ENCODE measurements at regions not wholly inside any gene's neighbourhood (a gene's known extent, or its start where the extent isn't known, plus 50 kb on each side); places are given as distances from the start of the nearest gene placed in this dataset.

DNA sequence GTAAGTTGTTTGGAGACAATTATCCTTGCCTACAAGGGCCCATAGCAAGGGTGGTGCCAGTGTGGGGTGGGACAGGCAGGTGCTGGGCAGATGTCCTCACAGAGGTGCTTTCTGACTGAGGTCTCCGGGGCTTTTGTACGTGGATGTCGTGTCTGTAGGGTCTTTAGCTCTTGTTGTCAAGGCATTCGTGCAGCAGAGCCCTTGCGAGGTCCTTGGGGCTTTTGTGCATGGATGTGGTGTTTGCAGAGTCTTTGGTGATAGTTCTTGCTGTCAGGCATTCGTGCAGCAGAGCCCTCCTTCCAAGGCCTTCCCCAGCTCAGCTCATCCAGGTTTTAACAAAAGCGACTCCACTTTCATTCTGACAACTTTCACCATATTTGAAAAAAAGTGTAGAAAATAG lies 116.0 kb upstream of the TMEM18 start:
- Histone ChIP-seq H3K9ac (ENCODE audit: low read depth, low read length) (no peak overlapping the region), H3K36me3 (ENCODE audit: control insufficient read depth, insufficient read depth, low read length) (no peaks in the 10 kb centered on the region), H3K4me3 (ENCODE audit: low read depth, low read length) (no peak overlapping the region), H3K4me1 (ENCODE audit: control insufficient read depth, insufficient read depth, low read length) (no peaks in the 10 kb centered on the region), H3K9me3 (ENCODE audit: control insufficient read depth, insufficient read depth, low read length) (no peaks in the 10 kb centered on the region), H3K27me3 (ENCODE audit: control insufficient read depth, insufficient read depth, low read length) (no peaks in the 10 kb centered on the region)

DNA sequence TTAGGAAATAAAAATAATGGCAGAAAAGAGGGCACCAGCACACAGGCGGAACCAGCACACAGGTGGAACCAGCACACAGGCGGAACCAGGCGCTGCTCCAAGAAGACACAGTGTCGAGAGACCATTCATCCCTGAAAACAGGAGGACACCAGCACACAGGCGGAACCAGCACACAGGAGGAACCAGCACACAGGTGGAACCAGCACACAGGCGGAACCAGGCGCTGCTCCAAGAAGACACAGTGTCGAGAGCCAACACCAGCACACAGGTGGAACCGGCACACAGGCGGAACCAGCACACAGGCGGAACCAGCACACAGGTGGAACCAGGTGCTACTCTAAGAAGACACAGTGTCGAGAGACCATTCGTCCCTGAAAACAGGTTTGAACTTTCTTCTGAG lies 115.5 kb upstream of the TMEM18 start:
- Histone ChIP-seq H3K9me3 (ENCODE audit: control insufficient read depth, insufficient read depth, low read length) (no peaks in the 10 kb centered on the region), H3K4me3 (ENCODE audit: low read depth, low read length) (no peak overlapping the region), H3K4me1 (ENCODE audit: control insufficient read depth, insufficient read depth, low read length) (no peaks in the 10 kb centered on the region), H3K9ac (ENCODE audit: low read depth, low read length) (no peak overlapping the region), H3K36me3 (ENCODE audit: control insufficient read depth, insufficient read depth, low read length) (no peaks in the 10 kb centered on the region), H3K27me3 (ENCODE audit: control insufficient read depth, insufficient read depth, low read length) (no peaks in the 10 kb centered on the region)

DNA sequence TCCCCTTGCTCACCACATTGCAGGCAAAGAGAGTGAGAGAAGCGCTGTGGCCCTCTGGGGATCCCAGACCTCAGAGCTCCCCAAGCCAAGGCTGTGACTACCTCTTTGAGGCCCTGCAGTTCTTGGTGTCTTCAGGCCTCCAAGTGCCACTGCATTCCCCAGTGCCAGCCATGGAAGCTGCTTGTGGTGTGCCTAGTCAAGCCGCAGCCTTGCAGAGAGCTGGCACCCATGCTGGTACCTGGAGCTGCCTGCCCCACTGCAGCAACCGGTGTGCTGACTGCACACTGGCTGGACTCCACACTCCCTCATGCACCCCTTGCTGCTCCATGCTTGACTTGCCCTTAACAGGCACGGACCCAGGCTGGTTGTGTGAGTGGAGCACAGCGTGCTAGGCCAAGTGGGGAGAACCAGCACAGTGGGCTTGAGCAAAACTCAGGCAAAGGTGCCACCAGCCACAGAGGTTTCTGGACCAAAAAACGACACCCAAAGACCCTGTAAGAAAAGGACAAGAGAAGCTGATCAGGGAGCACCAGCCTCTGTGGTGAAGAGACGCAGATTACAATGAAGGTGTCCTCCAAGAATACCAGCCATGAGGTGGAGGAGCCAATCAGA lies 113.5 kb upstream of the TMEM18 start:
- H3K9ac ChIP-seq (ENCODE audit: low read depth, low read length) = no peak overlapping the region
- no peaks in the 10 kb centered on the region for H3K4me1 ChIP-seq (ENCODE audit: control insufficient read depth, insufficient read depth, low read length)
- no peaks in the 10 kb centered on the region for H3K36me3 ChIP-seq (ENCODE audit: control insufficient read depth, insufficient read depth, low read length)
- no peaks in the 10 kb centered on the region for H3K27me3 ChIP-seq (ENCODE audit: control insufficient read depth, insufficient read depth, low read length)
- H3K4me3 ChIP-seq (ENCODE audit: low read depth, low read length) = no peak overlapping the region
- no peaks in the 10 kb centered on the region for H3K9me3 ChIP-seq (ENCODE audit: control insufficient read depth, insufficient read depth, low read length)

DNA sequence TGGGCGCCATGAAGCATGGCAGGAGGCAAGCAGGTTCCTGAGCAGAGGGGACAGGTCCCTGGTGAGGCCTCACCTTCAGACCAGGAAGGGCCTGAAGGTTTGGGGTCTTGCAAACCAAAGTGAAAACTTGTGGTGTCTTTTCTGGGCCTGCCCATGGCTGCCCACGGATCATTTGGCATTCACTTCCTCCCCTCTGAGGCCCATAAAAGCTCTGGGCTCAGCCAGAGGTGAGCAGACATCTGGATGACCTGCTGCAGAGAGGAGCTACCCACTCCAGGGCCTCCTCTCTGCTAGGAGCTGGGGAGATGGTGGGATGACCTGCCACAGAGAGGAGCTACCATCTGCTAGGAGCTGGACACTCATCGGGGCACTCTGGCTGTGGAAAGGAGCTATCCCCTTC lies 112.9 kb upstream of the TMEM18 start:
- Histone ChIP-seq H3K4me3 (ENCODE audit: low read depth, low read length) (no peak overlapping the region), H3K9me3 (ENCODE audit: control insufficient read depth, insufficient read depth, low read length) (no peaks in the 10 kb centered on the region), H3K9ac (ENCODE audit: low read depth, low read length) (no peak overlapping the region), H3K27me3 (ENCODE audit: control insufficient read depth, insufficient read depth, low read length) (no peaks in the 10 kb centered on the region), H3K36me3 (ENCODE audit: control insufficient read depth, insufficient read depth, low read length) (no peaks in the 10 kb centered on the region), H3K4me1 (ENCODE audit: control insufficient read depth, insufficient read depth, low read length) (no peaks in the 10 kb centered on the region)

DNA sequence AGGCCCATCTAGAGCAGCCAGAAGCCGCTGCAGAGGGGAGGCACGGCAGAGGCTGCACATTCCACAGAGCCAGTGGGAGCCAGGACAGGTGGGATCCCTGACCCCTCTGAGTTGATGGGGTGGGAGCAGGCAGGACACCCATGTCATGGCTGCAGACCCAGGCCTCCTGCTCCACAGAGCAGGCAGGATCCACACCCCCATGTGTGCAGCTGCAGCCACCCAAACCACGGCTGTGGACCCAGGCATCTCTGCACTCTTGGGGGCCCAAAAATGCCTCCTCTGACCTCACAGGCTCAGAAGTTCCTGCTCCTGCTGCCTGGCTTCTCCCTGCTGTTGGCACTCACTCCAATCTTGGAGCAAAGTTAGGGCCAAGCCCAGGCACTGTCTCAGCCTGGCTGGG lies 112.3 kb upstream of the TMEM18 start:
- Histone ChIP-seq H3K4me3 (ENCODE audit: low read depth, low read length) (no peak overlapping the region), H3K9ac (ENCODE audit: low read depth, low read length) (no peak overlapping the region), H3K27me3 (ENCODE audit: control insufficient read depth, insufficient read depth, low read length) (no peaks in the 10 kb centered on the region), H3K9me3 (ENCODE audit: control insufficient read depth, insufficient read depth, low read length) (no peaks in the 10 kb centered on the region), H3K4me1 (ENCODE audit: control insufficient read depth, insufficient read depth, low read length) (no peaks in the 10 kb centered on the region), H3K36me3 (ENCODE audit: control insufficient read depth, insufficient read depth, low read length) (no peaks in the 10 kb centered on the region)

DNA sequence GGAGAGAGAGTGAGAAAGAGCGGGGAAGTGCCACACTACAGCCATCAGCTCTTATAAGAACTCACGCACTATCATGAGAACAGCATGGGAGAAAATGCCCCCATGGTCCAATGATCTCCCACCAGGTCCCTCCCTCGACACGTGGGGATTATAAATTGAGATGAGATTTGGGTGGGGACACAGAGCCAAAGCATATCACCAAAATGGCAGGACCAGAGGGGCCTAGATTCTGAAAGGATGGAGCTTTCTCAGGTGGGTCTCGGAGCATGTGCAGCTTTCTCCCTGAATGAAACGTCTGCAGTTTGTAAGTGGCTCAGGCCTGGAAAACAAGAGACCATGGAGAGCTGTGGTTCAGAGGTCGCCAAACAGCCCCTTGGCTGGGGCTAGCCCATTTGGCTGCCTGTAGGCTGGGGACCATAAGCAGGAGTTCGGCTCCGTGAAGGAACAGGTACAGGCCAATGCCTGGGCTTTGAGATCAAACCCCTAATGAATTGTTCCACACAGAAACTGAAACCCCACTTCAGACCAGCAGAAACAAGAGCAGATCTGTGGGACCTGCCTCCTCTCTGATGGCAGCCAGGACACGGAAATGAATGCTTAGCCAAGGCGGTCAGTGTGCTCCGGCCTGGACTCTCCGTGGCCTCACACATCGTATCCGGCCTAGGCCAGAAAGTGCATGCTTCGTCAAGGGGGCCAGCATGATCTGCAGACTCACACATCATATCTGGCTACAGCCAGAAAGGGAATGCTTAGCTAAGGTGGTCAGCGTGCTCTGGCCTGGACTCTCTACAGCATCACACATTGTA lies 111.2 kb upstream of the TMEM18 start:
- Histone ChIP-seq H3K9me3 (ENCODE audit: control insufficient read depth, insufficient read depth, low read length) (no peaks in the 10 kb centered on the region), H3K9ac (ENCODE audit: low read depth, low read length) (no peak overlapping the region), H3K4me1 (ENCODE audit: control insufficient read depth, insufficient read depth, low read length) (no peaks in the 10 kb centered on the region), H3K27me3 (ENCODE audit: control insufficient read depth, insufficient read depth, low read length) (no peaks in the 10 kb centered on the region), H3K4me3 (ENCODE audit: low read depth, low read length) (no peak overlapping the region), H3K36me3 (ENCODE audit: control insufficient read depth, insufficient read depth, low read length) (no peaks in the 10 kb centered on the region)

DNA sequence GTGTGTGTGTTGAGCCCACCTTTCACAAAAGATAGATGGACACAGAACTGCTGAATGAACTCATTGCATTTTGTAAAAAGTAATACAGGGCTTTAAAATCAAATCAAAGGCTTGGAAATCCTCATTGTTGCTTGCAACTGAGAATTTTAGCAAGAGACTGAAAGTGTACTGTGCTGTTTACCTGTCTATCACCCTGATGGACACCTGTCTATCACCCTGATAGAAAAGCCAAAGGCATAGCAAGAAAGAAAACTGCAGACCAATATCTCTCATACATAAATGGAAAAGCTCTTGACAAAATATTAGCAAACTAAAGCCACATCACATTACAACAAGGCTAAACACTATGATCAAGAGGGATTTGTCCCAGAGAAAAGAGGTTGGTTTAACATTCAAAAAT lies 107.5 kb upstream of the TMEM18 start:
- Histone ChIP-seq H3K4me1 (ENCODE audit: control insufficient read depth, insufficient read depth, low read length) (no peaks in the 10 kb centered on the region), H3K4me3 (ENCODE audit: low read depth, low read length) (no peak overlapping the region), H3K36me3 (ENCODE audit: control insufficient read depth, insufficient read depth, low read length) (no peaks in the 10 kb centered on the region), H3K9me3 (ENCODE audit: control insufficient read depth, insufficient read depth, low read length) (no peaks in the 10 kb centered on the region), H3K27me3 (ENCODE audit: control insufficient read depth, insufficient read depth, low read length) (no peaks in the 10 kb centered on the region), H3K9ac (ENCODE audit: low read depth, low read length) (no peak overlapping the region)

DNA sequence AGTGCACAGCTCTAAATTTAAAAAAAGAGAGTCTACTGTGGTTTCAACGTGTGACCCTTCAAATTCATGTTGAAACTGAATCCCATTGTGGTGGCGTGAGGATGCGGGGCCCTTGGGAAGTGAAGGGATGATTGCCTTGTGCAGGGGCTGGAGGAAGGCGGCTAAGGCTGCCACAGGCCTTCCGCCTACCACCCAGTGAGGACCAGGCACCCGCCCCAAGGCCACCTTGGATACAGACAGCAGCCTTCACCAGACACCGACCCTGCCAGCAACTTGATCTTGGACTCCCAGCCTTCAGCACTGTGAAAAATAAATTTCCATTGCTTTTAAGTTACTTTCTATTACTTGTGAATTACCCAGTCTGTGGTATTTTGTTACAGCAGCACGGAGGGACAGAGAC lies 103.4 kb upstream of the TMEM18 start:
- H3K4me3 ChIP-seq (ENCODE audit: low read depth, low read length) = no peak overlapping the region
- no peaks in the 10 kb centered on the region for H3K9me3 ChIP-seq (ENCODE audit: control insufficient read depth, insufficient read depth, low read length)
- H3K27me3 ChIP-seq (ENCODE audit: control insufficient read depth, insufficient read depth, low read length) = no peaks in the 10 kb centered on the region
- H3K9ac ChIP-seq (ENCODE audit: low read depth, low read length) = no peak overlapping the region
- peaks cover 8% of the 10 kb centered on the region for H3K4me1 ChIP-seq (ENCODE audit: control insufficient read depth, insufficient read depth, low read length)
- H3K36me3 ChIP-seq (ENCODE audit: control insufficient read depth, insufficient read depth, low read length) = no peaks in the 10 kb centered on the region

DNA sequence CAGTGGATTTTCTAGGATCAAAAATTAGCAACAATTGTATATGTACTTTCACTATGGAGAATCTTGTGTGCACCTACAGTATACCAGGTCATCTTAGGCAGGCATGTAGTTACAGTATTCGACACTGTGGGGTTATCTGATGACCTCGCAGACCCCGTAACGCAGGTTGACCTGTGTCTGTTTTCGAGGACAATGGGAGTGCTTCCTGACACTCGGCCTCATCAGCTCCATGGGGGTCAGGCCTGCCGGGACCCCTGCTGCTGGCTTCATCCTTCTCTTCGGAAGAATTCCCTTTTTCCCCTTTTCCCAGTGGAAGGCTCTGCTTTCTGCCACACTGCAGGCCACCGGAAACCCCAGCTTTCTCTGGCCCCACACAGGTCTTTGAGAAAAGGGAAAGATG lies 102.8 kb upstream of the TMEM18 start:
- Histone ChIP-seq H3K36me3 (ENCODE audit: control insufficient read depth, insufficient read depth, low read length) (no peaks in the 10 kb centered on the region), H3K9ac (ENCODE audit: low read depth, low read length) (no peak overlapping the region), H3K27me3 (ENCODE audit: control insufficient read depth, insufficient read depth, low read length) (no peaks in the 10 kb centered on the region), H3K4me1 (ENCODE audit: control insufficient read depth, insufficient read depth, low read length) (peaks cover 14% of the 10 kb centered on the region), H3K9me3 (ENCODE audit: control insufficient read depth, insufficient read depth, low read length) (no peaks in the 10 kb centered on the region), H3K4me3 (ENCODE audit: low read depth, low read length) (no peak overlapping the region)

DNA sequence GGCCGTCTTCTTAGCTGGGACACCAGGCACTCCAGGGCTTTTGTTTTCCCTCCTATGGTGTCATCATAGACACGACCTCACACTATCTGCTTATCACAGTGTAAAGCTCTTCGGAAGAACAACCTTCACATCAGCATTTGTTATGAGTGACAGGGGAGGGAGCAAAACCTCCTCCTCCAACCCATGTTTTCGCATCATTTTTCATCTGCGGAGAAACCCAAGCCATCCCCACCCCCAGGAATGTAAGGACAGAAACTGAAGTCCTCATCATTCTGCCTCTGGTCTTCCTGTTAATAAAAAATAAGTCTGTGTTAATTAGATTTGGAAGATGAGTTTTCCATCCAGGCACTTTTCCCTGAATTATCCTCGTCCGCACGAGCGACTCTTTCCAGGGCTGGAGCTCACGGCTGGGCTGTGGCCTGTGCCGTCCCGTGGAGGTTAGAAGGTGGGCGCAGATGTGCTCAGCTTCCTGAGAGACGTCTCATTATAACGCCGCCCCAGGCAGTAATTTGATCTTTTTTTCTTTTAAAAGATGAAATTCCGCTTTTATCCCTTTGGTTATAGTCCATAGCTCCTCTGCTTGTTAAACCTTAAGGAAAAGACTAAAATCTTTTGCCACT lies 101.6 kb upstream of the TMEM18 start:
- no peaks in the 10 kb centered on the region for H3K9me3 ChIP-seq (ENCODE audit: control insufficient read depth, insufficient read depth, low read length)
- no peaks in the 10 kb centered on the region for H3K36me3 ChIP-seq (ENCODE audit: control insufficient read depth, insufficient read depth, low read length)
- H3K9ac ChIP-seq (ENCODE audit: low read depth, low read length) = no peak overlapping the region
- no peaks in the 10 kb centered on the region for H3K27me3 ChIP-seq (ENCODE audit: control insufficient read depth, insufficient read depth, low read length)
- no peak overlapping the region for H3K4me3 ChIP-seq (ENCODE audit: low read depth, low read length)
- H3K4me1 ChIP-seq (ENCODE audit: control insufficient read depth, insufficient read depth, low read length) = peaks cover 24% of the 10 kb centered on the region

DNA sequence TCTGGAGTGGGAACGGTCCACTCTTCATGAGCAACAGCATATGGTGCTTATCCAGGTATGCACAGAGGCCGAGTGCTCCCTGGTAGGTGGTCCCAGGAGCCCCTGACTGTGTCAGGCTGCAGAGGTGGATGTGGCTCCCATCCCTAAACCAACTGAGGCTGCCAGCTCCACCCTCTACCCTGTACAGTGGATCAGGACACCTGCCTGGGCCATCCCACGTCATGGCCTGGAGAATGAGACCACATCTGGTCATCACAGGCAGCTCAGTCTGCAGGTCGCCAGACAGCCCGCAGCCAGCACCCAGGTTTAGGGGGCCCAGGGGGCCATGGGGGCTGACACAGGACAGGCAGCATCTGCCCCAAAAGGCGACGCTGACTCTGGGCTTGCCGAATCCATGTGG lies 100.3 kb upstream of the TMEM18 start:
- no peak overlapping the region for H3K4me3 ChIP-seq (ENCODE audit: low read depth, low read length)
- peaks cover 24% of the 10 kb centered on the region for H3K4me1 ChIP-seq (ENCODE audit: control insufficient read depth, insufficient read depth, low read length)
- H3K9me3 ChIP-seq (ENCODE audit: control insufficient read depth, insufficient read depth, low read length) = no peaks in the 10 kb centered on the region
- no peaks in the 10 kb centered on the region for H3K27me3 ChIP-seq (ENCODE audit: control insufficient read depth, insufficient read depth, low read length)
- no peaks in the 10 kb centered on the region for H3K36me3 ChIP-seq (ENCODE audit: control insufficient read depth, insufficient read depth, low read length)
- no peak overlapping the region for H3K9ac ChIP-seq (ENCODE audit: low read depth, low read length)

DNA sequence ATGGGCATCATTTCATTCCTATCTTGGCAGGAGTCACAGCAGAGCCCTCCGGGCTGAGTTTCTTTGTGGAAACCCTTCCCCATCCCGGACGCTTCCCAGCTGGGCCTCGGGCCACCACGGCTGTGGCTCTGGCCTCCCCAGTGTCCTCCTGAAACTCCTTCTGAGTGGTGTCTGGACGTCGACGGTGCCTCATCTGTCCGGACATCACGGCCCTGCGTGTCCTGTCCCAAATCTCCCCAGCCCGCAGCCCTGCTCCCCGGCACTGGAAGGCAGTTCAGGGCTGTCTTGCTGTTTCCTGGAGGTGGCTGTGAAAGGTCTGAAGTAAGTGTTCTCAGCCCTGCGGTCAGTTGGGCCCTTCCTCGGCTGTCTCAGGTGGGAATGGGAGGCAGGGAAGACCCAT lies 99.8 kb upstream of the TMEM18 start:
- no peaks in the 10 kb centered on the region for H3K27me3 ChIP-seq (ENCODE audit: control insufficient read depth, insufficient read depth, low read length)
- peaks cover 24% of the 10 kb centered on the region for H3K4me1 ChIP-seq (ENCODE audit: control insufficient read depth, insufficient read depth, low read length)
- no peaks in the 10 kb centered on the region for H3K36me3 ChIP-seq (ENCODE audit: control insufficient read depth, insufficient read depth, low read length)
- no peaks in the 10 kb centered on the region for H3K9me3 ChIP-seq (ENCODE audit: control insufficient read depth, insufficient read depth, low read length)
- no peak overlapping the region for H3K4me3 ChIP-seq (ENCODE audit: low read depth, low read length)
- no peak overlapping the region for H3K9ac ChIP-seq (ENCODE audit: low read depth, low read length)

All from iPS-15b (cell line).